Bone marrow (tissue), 2 donors: ENCODE measurements at regions not wholly inside any gene's neighbourhood (a gene's known extent, or its start where the extent isn't known, plus 50 kb on each side); places are given as distances from the start of the nearest gene placed in this dataset.

Experiments
- DNase-seq, 2 donors: peaks; one replicate each; lab custom pipeline; 2025; lab: John Stamatoyannopoulos, UW

- DNase-seq: no peak
Observed at GRCh38 chr10:91137822-91138221, 82.6 kb upstream of the PCGF5 start.

DNA sequence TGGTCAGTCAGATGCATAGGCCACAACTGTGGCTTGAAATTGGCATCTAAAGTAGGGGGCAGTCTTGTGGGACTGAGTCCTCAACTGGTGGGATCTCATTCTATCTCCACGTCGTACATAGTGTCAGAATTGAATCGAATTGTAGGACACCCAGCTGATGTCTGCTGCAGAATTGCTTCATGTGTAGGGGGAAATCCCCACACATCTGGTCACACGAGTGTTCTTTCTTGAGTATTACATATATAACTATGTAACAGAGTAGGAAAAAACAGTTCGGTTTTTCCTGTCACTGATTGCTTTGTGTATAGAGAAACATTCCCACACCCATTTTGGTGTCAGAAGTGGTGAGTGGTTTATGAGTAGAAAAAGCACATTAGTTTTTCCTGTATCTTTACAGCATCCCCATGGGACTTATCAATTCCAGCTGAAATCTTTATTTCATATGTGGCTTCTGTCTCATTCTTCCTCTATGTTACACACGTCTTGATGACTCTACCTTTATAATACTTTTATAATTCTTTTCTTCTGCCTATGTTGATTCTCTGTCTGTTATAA lies 79.4 kb upstream of the PCGF5 start:
- DNase-seq: no peak

DNA sequence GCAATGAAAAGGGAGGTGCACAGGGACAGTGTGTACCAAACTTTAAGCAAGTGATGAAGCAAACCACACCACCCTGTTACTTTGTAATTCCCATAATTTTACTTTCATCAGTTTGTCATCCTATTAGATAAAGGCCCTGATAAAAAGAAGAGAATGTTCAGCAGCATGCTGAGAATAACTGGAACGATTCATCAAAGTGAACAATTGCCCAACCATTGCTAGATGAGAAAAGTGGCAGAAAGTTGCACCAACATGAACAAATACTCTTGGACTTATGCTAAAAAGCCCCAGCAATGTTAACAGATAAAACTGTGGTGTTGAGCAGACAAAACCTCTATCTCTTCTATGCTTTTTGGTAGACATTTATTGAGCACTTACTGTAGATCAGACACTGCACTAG lies 75.5 kb upstream of the PCGF5 start:
- DNase-seq: no peak

- DNase-seq: no peak
Observed at GRCh38 chr10:91146146-91146545, 74.3 kb upstream of the PCGF5 start.

DNA sequence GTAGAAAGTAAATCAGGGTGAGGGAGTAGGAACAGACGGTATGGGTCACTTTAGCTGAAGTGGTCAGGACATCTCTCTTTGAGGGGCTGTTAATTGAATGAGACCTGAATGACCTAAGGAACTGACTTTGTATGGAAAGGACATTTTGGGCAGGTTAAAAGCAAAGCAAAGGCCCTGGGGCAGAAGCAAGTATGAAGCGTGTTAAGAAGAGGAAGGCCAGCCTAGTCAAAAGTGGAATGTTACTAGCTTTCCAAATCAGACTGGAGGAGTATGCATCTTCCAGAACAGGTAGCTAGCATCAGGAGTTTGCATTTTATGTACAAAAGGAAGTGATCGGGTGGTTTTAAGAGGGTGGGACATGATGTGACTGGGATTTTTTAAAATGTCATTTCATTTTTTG lies 70.9 kb upstream of the PCGF5 start:
- no peak for DNase-seq

GRCh38 chr10:91150631-91151030 lies 69.8 kb upstream of the PCGF5 start:
- DNase-seq: no peak

GRCh38 chr10:91153508-91153907 lies 67.0 kb upstream of the PCGF5 start:
- no peak for DNase-seq

GRCh38 chr10:91154842-91155241 lies 65.6 kb upstream of the PCGF5 start:
- DNase-seq: no peak

DNA sequence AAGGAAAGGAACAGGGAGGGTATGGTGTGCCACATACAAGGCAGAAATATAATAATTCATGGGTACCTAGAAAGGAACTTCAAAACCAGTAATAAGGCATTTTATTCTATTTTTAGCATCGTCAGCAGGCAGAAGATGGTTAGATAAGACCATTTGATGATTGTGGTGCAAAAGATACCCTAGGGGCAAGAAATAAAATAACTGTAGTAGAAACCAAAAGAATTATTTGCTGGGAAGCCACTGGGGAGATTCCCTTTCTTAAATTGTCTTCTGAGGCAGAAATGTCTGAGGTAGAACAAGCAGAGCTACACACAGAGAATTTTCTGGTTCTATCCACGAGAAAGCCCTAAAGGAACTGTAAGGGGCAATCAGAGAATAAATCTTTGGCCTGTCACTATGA lies 64.3 kb upstream of the PCGF5 start:
- DNase-seq: no peak

- DNase-seq: no peak
Observed at GRCh38 chr10:91159254-91159783, 61.1 kb upstream of the PCGF5 start.

- DNase-seq: no peak
Observed at GRCh38 chr10:91162050-91162494, 58.4 kb upstream of the PCGF5 start.

DNA sequence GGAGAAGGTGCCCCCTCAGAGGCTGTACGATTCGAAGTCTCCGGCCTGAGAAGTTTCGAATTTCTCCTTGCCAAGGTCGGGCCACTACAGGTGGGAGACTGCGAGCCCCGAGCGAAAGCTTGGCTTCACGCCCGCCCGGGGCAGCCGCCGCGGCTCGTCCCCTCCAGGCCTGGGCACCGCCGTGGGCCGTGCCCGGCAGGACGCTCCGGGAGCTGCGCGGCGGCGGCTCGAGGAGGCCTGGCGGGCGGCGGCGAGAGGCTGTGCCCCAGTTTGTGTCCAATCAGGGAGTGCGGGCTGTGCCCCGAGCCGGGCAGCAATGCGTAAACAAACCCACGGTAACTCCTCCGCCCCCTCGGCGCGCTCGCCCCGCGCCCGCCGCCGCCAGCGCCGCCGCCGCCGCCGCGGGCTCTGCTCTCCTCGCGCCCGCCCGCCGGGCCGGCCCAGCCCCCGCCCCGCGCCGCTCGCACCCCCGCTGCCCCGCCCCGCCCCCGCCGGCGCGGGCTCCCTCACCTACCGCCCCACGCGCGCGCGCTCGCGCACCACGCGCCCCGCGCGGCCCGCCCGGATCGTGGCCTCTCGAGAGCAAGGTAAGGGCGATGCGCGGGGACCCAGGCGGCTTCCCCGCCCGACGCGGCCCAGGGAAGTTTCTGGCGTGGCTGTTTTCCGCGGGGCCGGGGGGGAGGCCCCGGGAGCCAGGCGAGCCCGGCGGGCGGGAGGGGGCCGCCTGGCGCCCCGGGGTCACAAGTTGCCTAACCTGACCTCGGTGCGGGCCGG lies 57.8 kb upstream of the PCGF5 start:
- DNase-seq: peak in 1 of 2 donors; percentile 60

- peak in 1 of 2 donors; percentile 61 for DNase-seq
Observed at GRCh38 chr10:91163269-91163868, 57.1 kb upstream of the PCGF5 start.

- peak in 1 of 2 donors; percentile 61 for DNase-seq
Observed at GRCh38 chr10:91163869-91164474, 56.5 kb upstream of the PCGF5 start.

DNA sequence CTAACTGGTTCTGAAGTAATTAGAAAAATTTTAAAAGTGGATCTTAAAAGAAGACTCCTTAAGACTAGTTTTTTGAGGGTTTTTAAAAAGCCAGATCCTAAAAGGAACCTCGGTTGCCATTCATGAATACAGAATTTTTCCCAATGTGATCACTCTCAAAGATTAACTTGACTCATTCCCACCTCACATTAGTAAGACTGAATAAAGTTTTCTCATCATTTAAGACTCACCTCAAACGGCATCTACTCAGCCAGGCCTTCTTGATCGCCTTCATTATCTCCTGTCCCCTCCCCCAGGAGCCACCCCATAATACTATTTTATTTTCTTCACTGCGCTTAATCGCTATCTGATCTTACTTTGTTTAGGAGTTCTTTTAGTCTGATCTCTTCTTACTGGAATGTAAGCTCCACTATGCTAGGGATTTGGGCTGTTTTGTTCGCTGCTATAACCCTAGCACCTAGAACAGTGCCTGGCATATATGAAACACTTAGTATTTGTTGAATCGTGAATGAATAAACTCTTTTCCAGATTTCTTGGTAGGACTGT lies 55.9 kb upstream of the PCGF5 start:
- no peak for DNase-seq

DNA sequence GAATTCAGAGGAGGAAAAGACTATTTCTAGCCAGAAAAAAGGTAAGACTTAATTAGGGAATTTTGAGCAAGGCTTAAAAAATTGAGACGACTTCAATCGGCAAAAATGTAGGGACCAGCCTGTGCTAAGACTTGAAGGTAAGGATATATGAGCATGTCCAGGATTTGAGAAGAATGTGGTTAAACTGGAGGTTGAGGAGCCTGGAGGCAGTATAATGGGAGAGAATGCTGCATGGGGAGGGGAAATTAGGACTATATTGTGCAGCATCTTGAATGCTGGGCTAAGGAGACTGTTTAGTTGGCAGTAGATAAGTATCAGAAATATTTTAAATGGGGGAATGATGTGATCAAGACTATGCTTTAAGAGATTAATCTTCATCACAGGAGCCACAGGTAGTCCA lies 53.1 kb upstream of the PCGF5 start:
- DNase-seq: no peak

GRCh38 chr10:91170418-91170817 lies 50.0 kb upstream of the PCGF5 start:
- DNase-seq: no peak
